ENCODE measurements at regions not wholly inside any gene's neighbourhood (a gene's known extent, or its start where the extent isn't known, plus 50 kb on each side); places are given as distances from the start of the nearest gene placed in this dataset.

GRCh38 chr2:18835787-18836186, 246.4 kb upstream of the NT5C1B start:
- H3K27me3 ChIP-seq (ENCODE audit: insufficient read depth, low read length, poor library complexity), result no peaks in the 10 kb centered on the region
- TF ChIP-seq EZH2 (IDR thresholded peaks at IDR 0.05; ENCODE audit: borderline replicate concordance, low read depth, low read length, severe bottlenecking) (no peak), CTCF (IDR thresholded peaks at IDR 0.05; ENCODE audit: borderline replicate concordance, extremely low read depth, low read length, poor library complexity, severe bottlenecking) (no peak)
- no peaks in the 10 kb centered on the region for H3K4me1 ChIP-seq (ENCODE audit: insufficient read depth, low read length)
- no peak overlapping the region for H3K4me2 ChIP-seq (ENCODE audit: insufficient read depth, low read length)
- no peaks in the 10 kb centered on the region for H3K9me3 ChIP-seq (ENCODE audit: insufficient read depth, low read length, severe bottlenecking)
- H3K9ac ChIP-seq (ENCODE audit: low read depth, low read length), result no peak overlapping the region
- H3K4me3 ChIP-seq (ENCODE audit: low read depth in 1 of 2, low read length in 2 of 2), result no peak overlapping the region
- no peaks in the 10 kb centered on the region for H3K36me3 ChIP-seq (ENCODE audit: insufficient read depth, low read length)
- no peaks in the 10 kb centered on the region for H4K20me1 ChIP-seq (ENCODE audit: insufficient read depth, low read length)
- H3K27ac ChIP-seq (ENCODE audit: low read length), result no peak overlapping the region
- ATAC-seq (ENCODE audit: insufficient read depth, low read depth), result no peak
- no peak for DNase-seq
- no peak overlapping the region for H2AFZ ChIP-seq (ENCODE audit: low read depth, low read length)
- H3K79me2 ChIP-seq (ENCODE audit: insufficient read depth, low read length), result no peaks in the 10 kb centered on the region

- H3K4me2 ChIP-seq (ENCODE audit: insufficient read depth, low read length), result no peak overlapping the region
- H3K9me3 ChIP-seq (ENCODE audit: insufficient read depth, low read length, severe bottlenecking), result no peaks in the 10 kb centered on the region
- H3K4me3 ChIP-seq (ENCODE audit: low read depth in 1 of 2, low read length in 2 of 2), result no peak overlapping the region
- no peak for TF ChIP-seq CTCF (IDR thresholded peaks at IDR 0.05; ENCODE audit: borderline replicate concordance, extremely low read depth, low read length, poor library complexity, severe bottlenecking)
- TF ChIP-seq EZH2 (IDR thresholded peaks at IDR 0.05; ENCODE audit: borderline replicate concordance, low read depth, low read length, severe bottlenecking), result no peak
- no peak for ATAC-seq (ENCODE audit: insufficient read depth, low read depth)
- no peak overlapping the region for H3K9ac ChIP-seq (ENCODE audit: low read depth, low read length)
- H3K4me1 ChIP-seq (ENCODE audit: insufficient read depth, low read length), result no peaks in the 10 kb centered on the region
- no peak for DNase-seq
- no peaks in the 10 kb centered on the region for H3K79me2 ChIP-seq (ENCODE audit: insufficient read depth, low read length)
- H3K27ac ChIP-seq (ENCODE audit: low read length), result no peak overlapping the region
- H4K20me1 ChIP-seq (ENCODE audit: insufficient read depth, low read length), result no peaks in the 10 kb centered on the region
- no peak overlapping the region for H2AFZ ChIP-seq (ENCODE audit: low read depth, low read length)
- no peaks in the 10 kb centered on the region for H3K36me3 ChIP-seq (ENCODE audit: insufficient read depth, low read length)
- no peaks in the 10 kb centered on the region for H3K27me3 ChIP-seq (ENCODE audit: insufficient read depth, low read length, poor library complexity)
Observed at GRCh38 chr2:18834341-18834740, 245.0 kb upstream of the NT5C1B start.

GRCh38 chr2:18833941-18834340, 244.6 kb upstream of the NT5C1B start:
- no peaks in the 10 kb centered on the region for H3K79me2 ChIP-seq (ENCODE audit: insufficient read depth, low read length)
- ATAC-seq (ENCODE audit: insufficient read depth, low read depth) (no peak), DNase-seq (no peak)
- no peaks in the 10 kb centered on the region for H3K9me3 ChIP-seq (ENCODE audit: insufficient read depth, low read length, severe bottlenecking)
- no peaks in the 10 kb centered on the region for H4K20me1 ChIP-seq (ENCODE audit: insufficient read depth, low read length)
- H3K4me3 ChIP-seq (ENCODE audit: low read depth in 1 of 2, low read length in 2 of 2), result no peak overlapping the region
- H3K4me1 ChIP-seq (ENCODE audit: insufficient read depth, low read length), result no peaks in the 10 kb centered on the region
- H3K4me2 ChIP-seq (ENCODE audit: insufficient read depth, low read length), result no peak overlapping the region
- no peaks in the 10 kb centered on the region for H3K27me3 ChIP-seq (ENCODE audit: insufficient read depth, low read length, poor library complexity)
- no peaks in the 10 kb centered on the region for H3K36me3 ChIP-seq (ENCODE audit: insufficient read depth, low read length)
- no peak overlapping the region for H2AFZ ChIP-seq (ENCODE audit: low read depth, low read length)
- TF ChIP-seq CTCF (IDR thresholded peaks at IDR 0.05; ENCODE audit: borderline replicate concordance, extremely low read depth, low read length, poor library complexity, severe bottlenecking) (no peak), EZH2 (IDR thresholded peaks at IDR 0.05; ENCODE audit: borderline replicate concordance, low read depth, low read length, severe bottlenecking) (no peak)
- H3K9ac ChIP-seq (ENCODE audit: low read depth, low read length), result no peak overlapping the region
- H3K27ac ChIP-seq (ENCODE audit: low read length), result no peak overlapping the region
